Stimulated activated CD4-positive, alpha-beta T cell treated with anti-CD3 and anti-CD28 coated beads, Interleukin-4, amount 100 ng/mL, for 24 hours (primary cell): ENCODE measurements at regions not wholly inside any gene's neighbourhood (a gene's known extent, or its start where the extent isn't known, plus 50 kb on each side); places are given as distances from the start of the nearest gene placed in this dataset.
"Not testable (repeated sequence)": the region's sequence is repeated elsewhere in the genome, so short reads cannot be mapped to it uniquely, and the experiment has no call there.

Experiments
- DNase-seq: peaks from one replicate; pipeline ENCODE4 v3.0.0-alpha.2; 2020

- no peak for DNase-seq
Observed at GRCh38 chrY:7720974-7721373, 809.4 kb upstream of the AMELY start.

- no peak for DNase-seq
Observed at GRCh38 chrY:7719271-7719670, 807.7 kb upstream of the AMELY start.

- no peak for DNase-seq
Observed at GRCh38 chrY:7718626-7719025, 807.1 kb upstream of the AMELY start.

GRCh38 chrY:7718126-7718525 lies 806.6 kb upstream of the AMELY start:
- DNase-seq, result no peak

GRCh38 chrY:7714426-7714825 lies 802.9 kb upstream of the AMELY start:
- no peak for DNase-seq

GRCh38 chrY:7713738-7714137 lies 802.2 kb upstream of the AMELY start:
- not testable (repeated sequence) for DNase-seq

GRCh38 chrY:7712289-7712688 lies 800.7 kb upstream of the AMELY start:
- DNase-seq, result no peak

- DNase-seq, result no peak
Observed at GRCh38 chrY:7703578-7704140, 792.1 kb upstream of the AMELY start.

GRCh38 chrY:7702481-7702880 lies 790.9 kb upstream of the AMELY start:
- no peak for DNase-seq

GRCh38 chrY:7701676-7702075 lies 790.1 kb upstream of the AMELY start:
- no peak for DNase-seq

GRCh38 chrY:7697506-7697905 lies 786.0 kb upstream of the AMELY start:
- no peak for DNase-seq

GRCh38 chrY:7692701-7693100 lies 781.1 kb upstream of the AMELY start:
- DNase-seq, result no peak

GRCh38 chrY:7687086-7687485 lies 775.5 kb upstream of the AMELY start:
- no peak for DNase-seq

GRCh38 chrY:7684546-7684945 lies 773.0 kb upstream of the AMELY start:
- DNase-seq, result no peak

GRCh38 chrY:7682386-7682785 lies 770.8 kb upstream of the AMELY start:
- DNase-seq, result no peak

GRCh38 chrY:7681426-7681825 lies 769.9 kb upstream of the AMELY start:
- no peak for DNase-seq

GRCh38 chrY:7674465-7674864 lies 762.9 kb upstream of the AMELY start:
- DNase-seq, result no peak

- no peak for DNase-seq
Observed at GRCh38 chrY:7672796-7673195, 761.2 kb upstream of the AMELY start.

GRCh38 chrY:7663261-7663660 lies 751.7 kb upstream of the AMELY start:
- no peak for DNase-seq

GRCh38 chrY:7659047-7659446 lies 747.5 kb upstream of the AMELY start:
- DNase-seq, result no peak

- no peak for DNase-seq
Observed at GRCh38 chrY:7656596-7656995, 745.0 kb upstream of the AMELY start.

- DNase-seq, result no peak
Observed at GRCh38 chrY:7654985-7655384, 743.4 kb upstream of the AMELY start.

GRCh38 chrY:7649866-7650265 lies 738.3 kb upstream of the AMELY start:
- DNase-seq, result not testable (repeated sequence)
